ENCODE measurements at regions not wholly inside any gene's neighbourhood (a gene's known extent, or its start where the extent isn't known, plus 50 kb on each side); places are given as distances from the start of the nearest gene placed in this dataset.
"Not testable (repeated sequence)": the region's sequence is repeated elsewhere in the genome, so short reads cannot be mapped to it uniquely, and the experiment has no call there.

- TF ChIP-seq EZH2phosphoT487 (IDR thresholded peaks at IDR 0.05; ENCODE audit: unreplicated experiment); CTCF (conservative IDR thresholded peaks at IDR 0.05; ENCODE audit: low read depth in 2 of 2); ZNF114 (CRISPR knock-in tag; IDR thresholded peaks at IDR 0.05); POLR2AphosphoS5 (IDR thresholded peaks at IDR 0.05; ENCODE audit: low read depth); CREB1 (CRISPR knock-in tag; IDR thresholded peaks at IDR 0.05; ENCODE audit: low read depth): not testable (repeated sequence)
These were observed 339.0 kb downstream of the TYW1 start for GRCh38 chr7:67335663-67336062.
